Uterus (tissue), 3 donors: ENCODE measurements at regions not wholly inside any gene's neighbourhood (a gene's known extent, or its start where the extent isn't known, plus 50 kb on each side); places are given as distances from the start of the nearest gene placed in this dataset.

ENCODE experiments used
- DNase-seq, 2 donors: peaks; one replicate each; pipeline ENCODE4 v3.0.0-alpha.2; 2019 to 2020
- H3K27ac ChIP-seq, 2 donors: fragments of 200-600 bp; sonication (generic); 1 replicate in 1 of 2; 2 replicates in 1 of 2; pipeline ENCODE4 v1.5.1; 2016 to 2018
- H3K27me3 ChIP-seq, 2 donors: fragments of 200-600 bp; sonication (generic); one replicate each; pipeline ENCODE4 v1.5.1; 2018 to 2019; ENCODE audit warnings: control low read depth in 1 of 2
- H3K36me3 ChIP-seq, 2 donors: fragments of 200-600 bp; sonication (generic); one replicate each; pipeline ENCODE4 v1.5.1; 2019; ENCODE audit warnings: control low read depth in 1 of 2
- H3K4me1 ChIP-seq, 2 donors: fragments of 200-600 bp; sonication (generic); one replicate each; pipeline ENCODE4 v1.5.1; 2018 to 2019; ENCODE audit warnings: control low read depth in 1 of 2
- H3K4me3 ChIP-seq, 2 donors: fragments of 200-600 bp; sonication (generic); 1 replicate in 1 of 2; 2 replicates in 1 of 2; pipeline ENCODE4 v1.5.1; 2018 to 2019; ENCODE audit warnings: mild to moderate bottlenecking in 1 of 2
- H3K9me3 ChIP-seq, 2 donors: fragments of 200-600 bp; sonication (generic); one replicate each; pipeline ENCODE4 v1.5.1; 2019; ENCODE audit warnings: control low read depth in 1 of 2
- CTCF ChIP-seq, 4 experiments: fragments of 200-600 bp in 2 of 4; fragments of 450-650 bp in 2 of 4; sonication (generic) in 2 of 4; IDR thresholded peaks; one replicate each; pipeline ENCODE4 v1.5.1; 2016 to 2019; ENCODE audit warnings: antibody characterized with exemption in 4 of 4, mild to moderate bottlenecking in 2 of 4, moderate library complexity in 1 of 4
- POLR2A ChIP-seq, 2 donors: fragments of 450-650 bp; IDR thresholded peaks; one replicate each; pipeline ENCODE4 v1.6.1; 2016; ENCODE audit warnings: antibody characterized with exemption in 2 of 2, mild to moderate bottlenecking in 1 of 2, moderate library complexity in 1 of 2
- intact Hi-C: fragments of 100-400 bp; cut with DNase I; formaldehyde crosslinking; loops from one replicate; pipeline ENCODE4 v1.15.1; 2023; ENCODE audit warnings: low total_unique reads
- donor health status: DM: yes; HTN: yes; CAD: no.

- no peak for DNase-seq
- intact Hi-C loops = no loop called here
- no peaks in the 10 kb centered on the region for H3K9me3 ChIP-seq
- no peaks in the 10 kb centered on the region for H3K36me3 ChIP-seq
- H3K27ac ChIP-seq = no peak overlapping the region
- no peaks in the 10 kb centered on the region for H3K27me3 ChIP-seq
- H3K4me1 ChIP-seq = no peaks in the 10 kb centered on the region
- TF ChIP-seq CTCF (IDR thresholded peaks at IDR 0.05) (no peak), POLR2A (IDR thresholded peaks at IDR 0.05) (no peak)
- H3K4me3 ChIP-seq = no peak overlapping the region
Measured at GRCh38 chr14:94998110-94998509, 159.2 kb downstream of the DICER1 start.

- intact Hi-C loops = no loop called here
- TF ChIP-seq CTCF (IDR thresholded peaks at IDR 0.05) (no peak), POLR2A (IDR thresholded peaks at IDR 0.05) (no peak)
- no peaks in the 10 kb centered on the region for H3K9me3 ChIP-seq
- DNase-seq = no peak
- no peaks in the 10 kb centered on the region for H3K27me3 ChIP-seq
- no peak overlapping the region for H3K27ac ChIP-seq
- H3K36me3 ChIP-seq = no peaks in the 10 kb centered on the region
- H3K4me1 ChIP-seq = no peaks in the 10 kb centered on the region
- no peak overlapping the region for H3K4me3 ChIP-seq
Measured at GRCh38 chr14:94995551-94995950, 161.8 kb downstream of the DICER1 start.

- Histone ChIP-seq H3K36me3 (no peaks in the 10 kb centered on the region), H3K4me1 (no peaks in the 10 kb centered on the region), H3K4me3 (no peak overlapping the region), H3K9me3 (no peaks in the 10 kb centered on the region), H3K27ac (no peak overlapping the region), H3K27me3 (no peaks in the 10 kb centered on the region)
- DNase-seq = no peak
- no peak for TF ChIP-seq CTCF (IDR thresholded peaks at IDR 0.05)
- intact Hi-C loops = no loop called here
Measured at GRCh38 chr14:94994245-94994644, 163.1 kb downstream of the DICER1 start.

GRCh38 chr14:94992046-94992445, 165.3 kb downstream of the DICER1 start:
- TF ChIP-seq POLR2A (IDR thresholded peaks at IDR 0.05) = no peak
- no peak for TF ChIP-seq CTCF (IDR thresholded peaks at IDR 0.05)
- Histone ChIP-seq H3K36me3 (no peaks in the 10 kb centered on the region), H3K27me3 (no peaks in the 10 kb centered on the region), H3K27ac (no peak overlapping the region), H3K9me3 (peaks cover 0 to 5% of the 10 kb centered on the region in 2 donors), H3K4me1 (no peaks in the 10 kb centered on the region), H3K4me3 (no peak overlapping the region)
- intact Hi-C loops = no loop called here
- no peak for DNase-seq

GRCh38 chr14:94989946-94990345, 167.4 kb downstream of the DICER1 start:
- Histone ChIP-seq H3K4me3 (no peak overlapping the region), H3K27ac (no peak overlapping the region), H3K36me3 (no peaks in the 10 kb centered on the region), H3K27me3 (no peaks in the 10 kb centered on the region), H3K4me1 (no peaks in the 10 kb centered on the region), H3K9me3 (peaks cover 0 to 5% of the 10 kb centered on the region in 2 donors)
- no peak for TF ChIP-seq CTCF (IDR thresholded peaks at IDR 0.05)
- TF ChIP-seq POLR2A (IDR thresholded peaks at IDR 0.05) = no peak
- no peak for DNase-seq
- intact Hi-C loops = no loop called here
